IMR-90 (cell line): ENCODE measurements at regions not wholly inside any gene's neighbourhood (a gene's known extent, or its start where the extent isn't known, plus 50 kb on each side); places are given as distances from the start of the nearest gene placed in this dataset.

Experiments
- BHLHE40 ChIP-seq: fragments of 150-350 bp; IDR thresholded peaks from 2 replicates; pipeline ENCODE4 v1.6.1; 2016; ENCODE audit warnings: mild to moderate bottlenecking, low read depth, low read length
- CEBPB ChIP-seq: IDR thresholded peaks from 2 replicates; pipeline ENCODE4 v1.6.1; 2012; ENCODE audit warnings: low read depth, low read length, improper control_type of control experiment
- FOS ChIP-seq: fragments of 150-350 bp; IDR thresholded peaks from 2 replicates; pipeline ENCODE4 v1.6.1; 2016; ENCODE audit warnings: low read depth, low read length
- MAFK ChIP-seq: IDR thresholded peaks from 2 replicates; pipeline ENCODE4 v1.6.1; 2012; ENCODE audit warnings: low read depth, low read length, improper control_type of control experiment
- POLR2A ChIP-seq: IDR thresholded peaks from 2 replicates; pipeline ENCODE4 v1.6.1; 2012; ENCODE audit warnings: mild to moderate bottlenecking, low read depth, low read length
- RFX5 ChIP-seq: IDR thresholded peaks from 2 replicates; pipeline ENCODE4 v1.8.0; 2012; ENCODE audit warnings: low read depth, mild to moderate bottlenecking, low read length, moderate library complexity
- TF ChIP-seq, protein P1 (sequence below): conservative IDR thresholded peaks from 2 replicates; pipeline ENCODE4 v1.5.1; 2012; ENCODE audit warnings: mild to moderate bottlenecking, low read depth, low read length, improper control_type of control experiment

DNA sequence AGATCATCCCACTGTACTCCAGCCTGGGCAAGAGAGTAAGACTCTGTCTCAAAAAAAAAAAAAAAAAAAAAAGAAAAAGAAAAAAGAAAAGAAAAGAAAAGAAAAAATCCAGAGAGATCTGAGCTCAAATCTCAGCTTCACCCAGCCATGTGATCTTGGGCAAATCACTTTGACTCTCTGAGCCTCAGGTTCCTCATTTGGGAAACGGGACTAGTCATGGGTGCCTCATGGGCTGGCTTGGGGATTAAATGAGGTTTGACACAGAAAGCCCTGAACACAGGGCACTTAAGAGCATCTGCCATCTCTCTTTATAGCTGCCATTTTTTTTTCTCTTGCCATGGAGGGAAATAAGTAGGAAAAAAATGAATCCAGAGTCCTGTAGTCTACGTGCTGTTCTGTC lies 86.2 kb upstream of the MYL2 start:
- TF ChIP-seq, protein P1, sequence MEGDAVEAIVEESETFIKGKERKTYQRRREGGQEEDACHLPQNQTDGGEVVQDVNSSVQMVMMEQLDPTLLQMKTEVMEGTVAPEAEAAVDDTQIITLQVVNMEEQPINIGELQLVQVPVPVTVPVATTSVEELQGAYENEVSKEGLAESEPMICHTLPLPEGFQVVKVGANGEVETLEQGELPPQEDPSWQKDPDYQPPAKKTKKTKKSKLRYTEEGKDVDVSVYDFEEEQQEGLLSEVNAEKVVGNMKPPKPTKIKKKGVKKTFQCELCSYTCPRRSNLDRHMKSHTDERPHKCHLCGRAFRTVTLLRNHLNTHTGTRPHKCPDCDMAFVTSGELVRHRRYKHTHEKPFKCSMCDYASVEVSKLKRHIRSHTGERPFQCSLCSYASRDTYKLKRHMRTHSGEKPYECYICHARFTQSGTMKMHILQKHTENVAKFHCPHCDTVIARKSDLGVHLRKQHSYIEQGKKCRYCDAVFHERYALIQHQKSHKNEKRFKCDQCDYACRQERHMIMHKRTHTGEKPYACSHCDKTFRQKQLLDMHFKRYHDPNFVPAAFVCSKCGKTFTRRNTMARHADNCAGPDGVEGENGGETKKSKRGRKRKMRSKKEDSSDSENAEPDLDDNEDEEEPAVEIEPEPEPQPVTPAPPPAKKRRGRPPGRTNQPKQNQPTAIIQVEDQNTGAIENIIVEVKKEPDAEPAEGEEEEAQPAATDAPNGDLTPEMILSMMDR = no peak
- TF ChIP-seq CEBPB (no peak), BHLHE40 (no peak), MAFK (no peak), RFX5 (no peak), POLR2A (no peak), FOS (no peak)
